Activated gamma-delta T cell (primary cell): ENCODE measurements at regions not wholly inside any gene's neighbourhood (a gene's known extent, or its start where the extent isn't known, plus 50 kb on each side); places are given as distances from the start of the nearest gene placed in this dataset.

Source experiments
- DNase-seq: peaks from one replicate; lab custom pipeline; 2025; lab: John Stamatoyannopoulos, UW

DNA sequence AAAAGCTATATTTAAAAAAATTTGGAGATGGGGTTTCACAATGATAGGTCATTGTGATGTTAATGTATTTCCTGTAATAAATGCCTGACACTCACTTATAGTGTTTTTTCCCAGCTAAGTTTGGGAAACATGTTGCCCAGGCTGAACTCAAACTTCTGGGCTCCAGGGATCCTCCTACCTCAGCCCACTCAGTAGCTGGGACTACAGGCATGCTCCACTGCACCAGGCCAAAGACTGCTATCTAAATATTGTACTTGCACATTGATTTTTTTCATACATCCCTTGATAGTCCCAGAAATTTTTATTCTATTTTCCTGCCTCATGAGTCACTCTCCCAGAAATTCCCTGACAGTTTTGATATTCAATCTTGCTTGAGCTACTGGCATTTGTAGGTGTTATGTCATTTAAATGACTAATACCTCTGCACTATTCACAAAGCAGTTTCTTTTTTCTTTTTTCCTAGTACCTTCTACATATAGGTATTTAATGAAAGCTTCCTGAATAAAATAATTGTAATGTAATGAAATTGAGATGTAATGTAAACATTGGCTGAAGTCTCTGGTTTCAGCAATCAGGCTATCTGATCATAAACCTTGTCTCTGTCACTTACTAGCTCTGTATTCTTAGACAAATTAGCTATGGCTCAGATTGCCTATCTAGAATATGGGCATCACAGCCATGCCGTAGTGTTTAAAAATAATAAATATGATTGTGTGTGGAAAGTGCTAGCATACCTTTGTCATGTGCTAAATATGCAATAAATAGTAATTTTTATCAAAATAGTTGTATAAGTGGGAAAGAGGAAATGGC is 1973.0 kb upstream of the AGA start:
- no peak for DNase-seq

DNA sequence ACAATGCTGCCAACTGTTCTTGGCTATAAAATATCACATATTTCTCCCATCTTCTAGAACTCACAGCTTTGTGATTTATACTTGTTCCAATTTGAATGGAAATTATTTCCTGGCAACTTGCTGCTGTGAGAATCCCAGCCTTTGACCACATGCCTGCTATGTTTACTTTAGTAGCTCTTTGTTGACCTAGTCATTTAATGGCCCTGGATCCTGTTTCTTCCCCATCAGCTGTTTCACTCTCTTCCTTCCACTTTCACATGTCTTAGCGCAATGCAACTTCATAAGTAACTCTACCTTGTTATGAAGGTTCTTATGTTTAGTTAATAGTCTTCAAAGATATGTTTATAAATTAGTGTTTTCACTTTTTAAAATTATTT is 1973.6 kb upstream of the AGA start:
- no peak for DNase-seq

DNA sequence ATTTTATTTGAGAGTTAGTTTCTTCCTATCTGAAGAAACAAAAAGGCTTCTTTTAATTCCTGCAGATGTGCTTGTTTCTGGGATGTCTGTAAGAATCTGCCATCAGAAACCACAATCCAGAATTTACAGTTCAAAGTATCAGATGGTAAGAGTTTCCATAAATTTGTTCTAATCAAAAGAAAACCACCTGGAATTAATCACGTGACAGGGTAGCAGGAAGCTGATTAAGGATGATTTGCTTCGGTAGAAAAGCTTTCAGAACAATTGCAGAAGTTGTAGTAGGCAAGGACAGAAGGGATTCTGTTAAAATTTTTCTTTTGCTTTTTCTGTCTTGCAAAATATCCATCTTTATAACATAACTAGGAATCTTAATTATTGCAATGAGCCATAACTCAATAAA is 1975.1 kb upstream of the AGA start:
- DNase-seq: no peak

DNA sequence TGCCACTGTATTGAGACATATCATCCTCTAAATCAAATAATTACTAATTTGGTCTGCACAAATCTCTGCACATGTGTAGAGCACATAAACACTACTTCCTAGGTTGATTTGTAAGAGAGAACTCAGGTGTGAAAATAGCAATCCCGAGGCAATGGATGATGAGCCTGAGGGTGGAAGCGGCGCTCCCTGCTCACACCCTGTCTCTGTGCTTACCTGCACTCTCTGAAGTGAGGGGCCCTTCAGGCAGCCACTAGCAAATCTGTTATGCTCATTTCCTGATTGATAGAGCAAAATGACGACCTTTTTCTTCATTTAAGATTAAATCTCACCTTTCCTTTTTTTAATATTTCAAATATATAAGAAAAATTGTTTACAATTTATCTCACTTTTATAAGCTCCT is 1995.7 kb upstream of the AGA start:
- DNase-seq: no peak

DNA sequence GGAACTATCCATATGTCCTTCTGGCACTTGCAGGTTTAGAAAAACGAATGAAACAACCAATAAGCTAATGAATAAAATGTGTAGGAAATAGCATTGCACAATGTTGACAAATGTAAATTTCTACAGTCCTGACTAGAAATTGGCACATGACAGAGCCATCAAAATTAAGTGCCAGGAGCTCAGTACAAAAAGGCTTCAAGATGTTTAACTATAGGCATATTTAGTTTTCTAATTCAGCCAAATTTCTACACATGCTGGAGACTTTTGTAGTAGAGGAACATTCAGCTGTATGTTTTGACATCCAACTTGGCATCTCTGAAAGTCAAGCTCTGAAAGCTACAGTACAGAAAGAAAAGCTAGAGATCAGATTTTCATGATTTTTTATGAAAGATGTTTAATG is 1999.4 kb upstream of the AGA start:
- DNase-seq: no peak

DNA sequence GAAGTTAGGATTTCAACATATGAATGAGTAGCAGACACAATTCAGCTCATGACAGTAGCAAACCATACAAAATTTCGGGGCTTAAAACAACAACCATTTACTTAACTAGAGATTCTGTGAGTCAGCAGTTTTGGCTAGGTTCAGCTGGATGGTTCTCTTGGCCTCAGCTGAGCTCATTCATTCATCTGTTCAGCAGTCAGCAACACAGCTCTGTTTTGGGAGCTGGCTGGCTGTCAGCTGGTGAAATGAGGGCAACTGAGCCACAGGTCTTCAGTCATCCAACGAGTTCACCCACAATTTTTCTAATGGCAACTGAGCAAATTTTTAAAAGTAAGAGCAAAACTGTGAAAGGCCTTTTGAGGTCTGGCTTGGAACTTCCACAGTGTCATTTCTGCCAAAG is 2005.1 kb upstream of the AGA start:
- no peak for DNase-seq

DNA sequence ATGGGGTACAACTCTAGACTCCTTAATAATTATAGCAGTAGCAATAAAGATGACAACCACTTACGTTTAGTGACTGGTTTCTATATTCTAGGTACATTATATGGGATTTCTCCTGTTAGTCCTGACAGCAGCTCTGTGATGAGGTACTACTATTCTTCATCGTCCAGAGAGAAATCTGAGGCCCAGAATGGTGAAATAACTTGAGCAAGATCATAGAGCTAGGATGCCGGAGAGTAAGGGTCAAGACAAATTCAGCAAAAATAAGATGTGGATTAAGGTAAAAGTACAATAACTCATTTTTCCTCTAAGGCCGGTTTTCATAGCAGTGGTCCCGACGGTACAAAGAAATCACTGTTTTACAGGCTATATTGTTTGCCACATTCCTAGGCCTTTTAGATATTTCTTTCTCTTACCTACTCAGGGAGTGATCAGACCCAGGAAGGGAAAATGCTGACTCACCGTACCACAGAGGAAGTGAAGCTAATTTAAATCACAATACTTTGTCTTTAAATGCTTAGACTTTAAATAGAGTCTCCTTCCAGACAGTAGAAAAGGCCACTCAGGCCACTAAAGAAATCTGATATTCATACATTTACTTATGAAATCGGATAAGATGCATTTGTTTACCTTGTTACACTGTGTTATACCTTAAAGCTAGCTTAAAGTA is 2023.0 kb upstream of the AGA start:
- DNase-seq: no peak

DNA sequence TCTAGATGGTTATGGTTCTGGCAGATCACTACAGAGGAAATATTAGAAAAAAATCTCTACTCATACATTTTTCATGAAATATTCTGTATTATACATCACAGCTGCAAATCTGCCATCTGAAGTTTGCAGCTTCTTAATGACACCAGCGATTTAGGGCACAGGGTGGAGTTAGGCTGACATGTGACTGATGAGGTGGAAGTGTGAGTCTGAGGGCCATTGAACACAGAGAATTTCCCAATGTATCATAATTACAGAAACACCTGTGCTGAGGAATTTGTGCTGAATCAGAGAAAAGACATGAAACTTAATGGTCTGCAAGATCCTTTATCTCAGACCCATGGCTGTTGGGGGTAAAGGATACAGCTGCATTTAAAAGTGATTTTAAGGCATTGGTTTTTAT is 2025.6 kb upstream of the AGA start:
- no peak for DNase-seq

DNA sequence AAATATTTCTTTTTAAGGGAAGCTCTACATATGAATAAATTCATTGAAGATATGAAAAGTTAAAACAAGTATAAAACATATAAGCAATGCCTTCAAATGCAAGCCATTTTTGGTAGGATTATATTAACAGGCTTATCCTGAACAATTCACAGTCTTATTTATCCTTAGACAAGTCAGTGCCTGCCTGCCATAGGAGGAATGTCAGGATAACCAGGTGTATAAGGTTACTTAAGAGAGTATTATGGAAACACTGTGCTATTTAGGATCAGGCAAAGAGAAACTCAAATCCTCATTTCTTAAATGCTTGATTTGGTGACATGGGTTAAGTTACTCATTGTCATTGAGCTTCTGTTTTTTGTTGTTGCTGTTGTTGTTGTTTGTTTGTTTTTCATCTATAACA is 2029.9 kb upstream of the AGA start:
- DNase-seq: no peak

DNA sequence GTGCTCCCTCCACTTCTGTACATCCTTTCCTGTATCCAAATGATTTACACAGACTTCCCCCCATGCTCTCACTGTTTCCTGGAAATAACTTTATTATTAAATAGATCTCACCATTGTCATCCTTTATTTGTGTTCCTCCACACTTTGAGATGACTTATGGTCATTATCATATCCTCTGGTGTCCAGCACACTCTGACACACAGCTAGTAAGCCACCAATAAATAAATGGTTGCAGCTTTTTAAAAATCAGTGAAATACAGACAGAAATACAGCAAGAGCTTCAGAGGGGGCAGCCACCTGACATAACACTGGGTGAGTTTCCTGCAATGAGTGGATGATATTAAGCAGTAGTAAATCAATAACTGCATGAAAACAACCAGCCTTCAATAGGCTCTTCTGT is 2036.4 kb upstream of the AGA start:
- no peak for DNase-seq

DNA sequence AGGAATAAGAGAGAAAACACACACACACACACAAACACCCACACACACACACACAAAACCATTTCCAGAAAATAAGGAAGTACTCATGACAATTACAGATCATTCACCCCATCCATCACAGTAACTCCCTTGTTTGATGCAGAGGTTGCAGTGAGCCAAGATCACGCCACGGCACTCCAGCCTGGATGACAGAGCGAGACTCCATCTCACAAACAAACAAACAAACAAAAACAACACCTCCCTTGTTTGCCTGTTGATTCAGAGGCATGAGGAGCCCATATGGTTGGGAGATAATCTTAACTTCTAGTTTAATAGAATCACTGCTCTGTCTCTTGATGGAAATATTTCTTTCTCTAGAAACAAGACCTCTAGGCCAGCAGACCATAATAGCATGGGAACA is 2043.5 kb upstream of the AGA start:
- no peak for DNase-seq

DNA sequence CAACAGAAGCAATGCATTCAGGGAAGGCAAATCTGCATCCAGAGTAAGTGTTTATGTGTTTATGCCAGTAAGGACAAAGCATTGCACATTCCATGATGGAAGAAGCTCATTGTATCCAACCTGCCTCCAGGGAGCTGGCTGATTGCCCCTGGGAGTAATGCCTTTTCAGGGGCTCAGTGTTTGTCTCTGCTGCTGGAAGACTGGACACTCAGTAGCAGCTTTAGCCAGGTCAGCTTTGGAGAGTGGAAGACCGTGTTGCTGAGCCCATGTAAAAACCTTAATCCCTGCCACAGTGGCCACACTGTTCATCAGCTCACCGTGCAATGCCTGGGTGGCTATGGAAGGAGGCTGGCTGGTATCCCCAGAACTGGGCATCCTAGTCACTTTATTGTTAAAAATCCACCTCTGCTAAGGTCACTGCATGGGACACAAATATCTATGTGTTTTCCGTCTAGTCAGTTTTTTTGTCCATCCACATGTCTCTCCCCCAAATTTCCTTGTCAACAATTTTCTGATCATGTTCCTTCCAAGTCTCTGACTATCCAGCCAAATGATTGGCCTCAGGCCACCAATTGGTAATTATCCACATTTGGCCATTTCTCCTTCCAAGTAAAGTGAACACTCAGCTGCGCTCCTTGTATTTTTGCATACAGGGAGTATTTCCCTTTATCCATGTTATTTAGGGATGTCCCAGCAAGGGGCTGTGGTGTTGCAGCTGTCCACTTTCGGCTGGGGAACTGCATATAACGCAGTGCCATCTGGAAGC is 2044.5 kb upstream of the AGA start:
- no peak for DNase-seq

DNA sequence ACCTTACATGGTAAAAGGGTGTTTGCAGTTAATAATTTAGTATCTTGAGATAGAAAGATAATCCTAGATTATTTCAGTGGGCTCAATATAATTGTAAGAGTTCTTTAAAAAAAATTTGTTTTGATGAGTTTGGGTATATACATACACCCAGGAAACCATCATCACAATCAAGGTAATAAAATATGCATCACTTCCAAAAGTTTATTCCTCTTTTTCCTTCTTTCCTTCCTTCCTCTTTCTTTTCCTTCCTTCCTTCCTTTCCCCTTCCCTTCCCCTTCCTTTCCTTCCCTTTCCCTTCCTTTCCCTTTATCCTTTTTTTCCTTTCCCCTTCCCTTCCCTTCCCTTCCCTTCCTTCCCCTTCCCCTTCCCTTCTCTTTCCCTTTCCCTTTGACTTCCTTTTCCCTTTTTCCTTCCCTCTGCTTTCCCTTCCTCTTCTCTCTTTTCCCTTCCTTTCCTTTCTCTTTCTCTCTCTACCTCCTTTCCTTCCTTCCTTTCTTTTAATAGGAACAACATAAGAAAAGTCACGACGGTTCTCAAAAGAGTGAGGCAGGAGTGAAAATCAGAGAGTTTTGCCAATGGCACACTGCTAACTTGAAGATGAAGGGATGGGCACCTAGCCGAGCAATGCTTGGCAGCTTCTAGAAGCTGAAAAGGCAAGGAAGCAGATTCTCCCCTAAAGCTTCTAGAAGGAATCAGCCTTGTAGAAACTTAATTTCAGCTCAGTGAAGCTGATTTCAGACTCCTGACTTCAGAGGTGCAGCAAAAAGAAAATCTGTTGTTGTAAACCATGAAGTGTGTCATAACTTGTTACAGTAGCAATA is 2050.2 kb upstream of the AGA start:
- DNase-seq: no peak

DNA sequence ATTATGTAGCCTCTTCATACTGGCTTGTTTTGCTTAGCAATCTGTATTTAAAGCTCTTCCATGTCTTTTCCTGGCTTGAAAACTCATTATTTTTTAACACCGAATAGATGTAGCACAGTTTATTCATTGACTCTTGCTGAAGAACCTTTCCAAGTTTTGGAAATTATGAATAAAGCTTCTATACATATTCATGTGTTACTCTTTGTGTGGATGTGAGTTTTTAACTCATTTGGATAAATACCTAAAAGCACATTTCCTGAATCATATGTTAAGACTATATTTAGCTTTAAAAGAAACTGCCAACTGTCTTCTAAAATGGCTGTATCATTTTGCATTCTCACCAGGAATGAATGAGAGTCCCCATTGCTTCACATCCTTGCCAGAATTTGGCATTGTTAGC is 2061.7 kb upstream of the AGA start:
- DNase-seq: no peak

DNA sequence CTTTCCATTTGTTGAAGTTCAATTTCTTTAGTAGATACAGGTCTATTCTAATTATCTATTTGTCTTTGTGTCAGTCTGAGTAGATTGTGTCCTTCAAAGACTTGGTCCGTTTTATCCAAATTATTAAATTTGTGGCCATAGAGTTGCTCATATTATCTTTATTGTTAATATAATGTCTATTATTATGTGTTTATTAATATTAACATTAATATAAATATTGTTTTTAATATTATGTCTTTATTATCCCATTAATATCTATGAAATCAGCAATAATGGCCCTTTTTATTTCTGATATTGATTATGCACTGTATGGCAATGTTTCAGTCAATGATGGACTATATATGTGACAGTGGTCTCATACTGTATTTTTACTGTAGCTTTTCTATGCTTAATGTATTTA is 2067.3 kb upstream of the AGA start:
- DNase-seq: no peak

DNA sequence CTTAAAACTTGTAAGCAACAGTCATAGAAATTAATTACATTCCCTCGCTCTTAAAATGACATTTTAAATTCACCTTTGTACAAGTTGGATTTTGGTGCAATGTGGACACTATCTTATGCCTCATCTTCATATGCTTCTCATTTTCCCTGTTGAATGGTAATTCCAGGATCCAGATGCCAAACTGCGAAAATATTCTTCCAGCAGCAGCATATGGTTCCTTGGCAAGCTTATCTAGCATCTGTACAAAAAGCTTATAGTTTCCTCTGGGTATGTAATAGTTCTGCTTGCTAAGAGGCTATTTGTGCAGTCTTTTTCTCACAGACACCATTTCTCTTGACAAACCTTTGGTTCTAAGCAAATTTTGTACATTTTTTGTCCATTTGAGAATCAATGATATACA is 2079.7 kb upstream of the AGA start:
- no peak for DNase-seq

DNA sequence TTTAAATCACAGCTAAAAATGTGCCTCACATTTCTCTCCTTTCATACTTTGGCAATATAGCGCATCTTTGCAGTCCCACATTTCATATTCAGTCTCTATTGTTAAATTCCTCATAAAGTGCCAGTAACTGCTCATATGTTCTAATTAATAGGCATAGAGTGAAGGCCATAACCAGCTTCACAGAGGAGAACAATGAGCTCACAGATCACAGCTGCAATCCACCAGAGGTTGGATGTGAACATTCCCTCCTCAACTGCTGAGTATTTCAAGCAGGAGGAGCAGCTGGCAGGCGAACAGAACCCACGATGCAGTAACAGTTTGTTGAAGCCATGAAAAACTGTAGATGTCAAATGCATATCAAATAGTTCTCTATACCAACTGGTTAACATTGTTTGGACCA is 2088.7 kb upstream of the AGA start:
- DNase-seq: no peak

DNA sequence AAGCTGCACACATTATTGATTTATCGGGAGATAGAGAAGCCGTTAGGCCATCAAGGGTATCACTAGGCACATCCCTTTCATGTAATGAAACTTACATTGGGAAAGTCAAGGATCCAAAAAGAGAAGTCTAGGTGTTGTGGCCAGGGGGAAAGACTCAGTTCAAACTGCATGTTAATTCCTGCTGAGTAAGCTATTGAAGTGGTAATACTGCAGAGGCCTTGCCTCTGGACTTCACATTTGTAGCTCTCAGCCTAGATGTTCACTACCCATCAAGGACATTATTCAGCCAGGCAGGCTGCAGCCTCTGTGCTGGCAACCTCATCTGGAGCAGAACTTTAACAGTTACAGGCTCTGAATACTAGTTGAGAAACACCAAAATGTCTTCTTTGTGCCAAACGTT is 2094.5 kb upstream of the AGA start:
- no peak for DNase-seq

DNA sequence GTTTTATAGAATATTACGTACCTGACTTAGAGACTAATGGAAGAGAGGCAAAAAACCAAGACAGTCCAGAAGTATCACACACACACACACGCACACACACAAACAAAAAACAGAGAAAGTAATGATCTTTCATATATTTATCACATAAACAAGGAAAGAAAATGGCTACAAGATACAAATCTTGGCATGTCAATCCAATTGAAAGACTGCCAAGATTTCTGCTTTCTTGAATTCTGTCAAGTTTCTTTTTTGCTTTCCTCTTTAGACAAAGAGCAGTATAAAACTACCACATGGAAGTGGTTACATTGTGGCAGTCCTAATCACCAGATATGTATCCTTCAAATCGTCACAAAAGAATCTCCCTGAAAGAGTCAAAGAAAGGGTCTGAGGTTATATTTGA is 2097.4 kb upstream of the AGA start:
- no peak for DNase-seq

DNA sequence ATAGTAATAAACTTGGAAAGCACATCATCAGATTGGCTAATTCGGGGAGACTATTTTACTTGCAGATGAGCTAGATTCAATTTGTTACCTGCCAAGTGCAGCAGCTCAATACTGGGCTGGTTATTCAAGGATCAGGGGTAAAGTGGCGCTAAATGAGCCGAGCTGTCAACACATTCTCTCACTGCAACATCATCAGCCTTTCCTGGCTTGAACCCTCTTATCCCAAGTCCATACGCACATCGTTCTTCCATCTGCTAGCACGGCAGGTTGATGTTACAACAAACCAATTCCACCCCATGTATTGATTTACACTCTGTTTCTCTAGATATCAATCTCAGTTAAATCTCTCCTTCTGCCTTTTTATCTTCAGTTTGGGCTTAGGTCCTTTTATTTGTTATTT is 2101.5 kb upstream of the AGA start:
- DNase-seq: no peak

DNA sequence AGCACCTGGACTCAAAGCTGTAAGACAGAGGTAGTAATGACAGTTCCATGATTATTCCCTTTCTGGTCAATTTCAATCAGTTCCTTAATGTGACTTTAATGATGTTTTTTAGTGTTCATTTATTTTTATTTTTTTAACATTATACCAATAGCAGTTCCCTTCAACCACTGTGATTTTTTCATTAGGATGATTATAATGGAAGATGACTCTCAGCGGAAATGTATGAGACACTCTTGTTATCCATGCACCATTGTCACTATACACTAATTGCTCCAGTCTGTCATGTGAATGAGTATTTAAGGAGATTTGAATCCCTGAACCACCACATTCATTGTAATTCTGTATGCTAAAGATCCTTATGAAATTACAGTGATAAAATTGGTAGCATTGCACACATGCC is 2102.3 kb upstream of the AGA start:
- no peak for DNase-seq

DNA sequence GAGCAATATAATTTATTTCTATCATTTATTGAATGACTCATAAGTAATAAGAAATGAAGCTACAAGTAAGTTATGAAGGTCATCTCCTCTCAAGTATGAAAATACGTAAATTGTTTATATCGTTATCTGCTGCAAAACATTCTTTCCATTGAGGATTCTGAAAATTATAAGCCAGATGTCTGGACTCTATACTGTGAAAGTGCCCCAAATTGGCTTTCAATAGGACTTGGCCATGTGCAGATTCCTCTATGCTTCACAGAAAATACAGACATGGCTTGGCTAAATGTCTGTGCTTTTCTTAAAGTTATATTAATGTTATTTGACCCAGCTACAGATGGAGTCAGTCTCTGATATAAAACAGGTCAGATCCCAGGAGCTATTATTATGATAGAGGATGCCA is 2109.9 kb upstream of the AGA start:
- DNase-seq: no peak
